ENCODE measurements at regions not wholly inside any gene's neighbourhood (a gene's known extent, or its start where the extent isn't known, plus 50 kb on each side); places are given as distances from the start of the nearest gene placed in this dataset.

DNA sequence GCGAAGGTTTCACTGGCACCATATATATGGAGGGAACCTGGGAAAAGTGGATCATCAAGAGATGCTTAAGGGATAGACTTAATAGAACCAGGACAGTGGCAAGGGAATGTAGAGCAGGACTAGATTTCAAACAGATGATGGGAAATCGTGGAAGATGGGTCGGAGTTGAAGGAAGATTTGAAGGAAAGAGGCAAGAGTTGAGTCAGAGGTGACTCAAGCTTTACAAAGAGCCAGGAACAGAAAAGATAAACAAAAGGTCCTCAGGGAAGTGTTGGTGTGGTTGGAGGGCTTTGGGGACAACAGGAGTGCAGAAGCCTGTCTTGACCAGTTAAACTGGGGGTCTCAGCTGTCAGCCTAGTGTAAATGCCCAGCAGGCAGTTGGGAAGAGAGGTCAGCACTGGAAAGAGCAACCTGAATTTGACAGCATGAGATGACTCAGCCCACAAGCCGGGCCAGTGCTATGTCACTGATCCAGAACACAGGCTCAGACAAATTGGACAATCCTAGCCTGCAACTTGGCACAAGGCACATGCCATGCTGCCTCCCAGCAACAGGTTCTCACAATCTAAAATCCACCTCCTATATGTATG, 230.5 kb downstream of the IDS start:
- TF ChIP-seq POLR2A (IDR thresholded peaks at IDR 0.05) (no peak), CTCF (IDR thresholded peaks at IDR 0.05) (no peak)
